ENCODE measurements at regions not wholly inside any gene's neighbourhood (a gene's known extent, or its start where the extent isn't known, plus 50 kb on each side); places are given as distances from the start of the nearest gene placed in this dataset.

- H3K4me3 ChIP-seq, result no peak overlapping the region
- no peaks in the 10 kb centered on the region for H3K9me3 ChIP-seq
- intact Hi-C loops (cut with DNase I), result no loop called here
- H3K27ac ChIP-seq, result no peak overlapping the region
- no peaks in the 10 kb centered on the region for H3K4me1 ChIP-seq
- no peak for DNase-seq
- WGBS, 2 donors, result 78 to 89% methylated on average over 3 of the region's 3 CpGs
- TF ChIP-seq POLR2A (IDR thresholded peaks at IDR 0.05) (no peak), CTCF (IDR thresholded peaks at IDR 0.05) (no peak)
- no peaks in the 10 kb centered on the region for H3K27me3 ChIP-seq
- no peaks in the 10 kb centered on the region for H3K36me3 ChIP-seq
Measured at GRCh38 chr19:31459430-31459829, 110.2 kb upstream of the TSHZ3 start.

GRCh38 chr19:31461814-31462539 is 112.7 kb upstream of the TSHZ3 start:
- H3K27ac ChIP-seq, result no peak overlapping the region
- intact Hi-C loops (cut with DNase I), result no loop called here
- WGBS, 2 donors, result 95% methylated on average over 3 of the region's 3 CpGs
- no peak overlapping the region for H3K4me3 ChIP-seq
- no peaks in the 10 kb centered on the region for H3K9me3 ChIP-seq
- no peak for DNase-seq
- H3K36me3 ChIP-seq, result no peaks in the 10 kb centered on the region
- TF ChIP-seq POLR2A (IDR thresholded peaks at IDR 0.05), result no peak
- TF ChIP-seq CTCF (IDR thresholded peaks at IDR 0.05), result no peak
- H3K27me3 ChIP-seq, result no peaks in the 10 kb centered on the region
- H3K4me1 ChIP-seq, result no peaks in the 10 kb centered on the region

- intact Hi-C loops (cut with DNase I), result no loop called here
- H3K4me3 ChIP-seq, result no peak overlapping the region
- H3K27me3 ChIP-seq, result no peaks in the 10 kb centered on the region
- DNase-seq, result no peak
- TF ChIP-seq POLR2A (IDR thresholded peaks at IDR 0.05) (no peak), CTCF (IDR thresholded peaks at IDR 0.05) (no peak)
- H3K36me3 ChIP-seq, result no peaks in the 10 kb centered on the region
- H3K27ac ChIP-seq, result no peak overlapping the region
- no peaks in the 10 kb centered on the region for H3K4me1 ChIP-seq
- no peaks in the 10 kb centered on the region for H3K9me3 ChIP-seq
- 67 to 69% methylated on average over 10 of the region's 10 CpGs for WGBS, 2 donors
Measured at GRCh38 chr19:31470229-31470939, 121.1 kb upstream of the TSHZ3 start.

- WGBS, 2 donors, result 51 to 83% methylated on average over 4 to 5 of the region's 5 CpGs
- Histone ChIP-seq H3K4me3 (no peak overlapping the region), H3K27ac (no peak overlapping the region), H3K27me3 (no peaks in the 10 kb centered on the region), H3K36me3 (no peaks in the 10 kb centered on the region), H3K9me3 (no peaks in the 10 kb centered on the region), H3K4me1 (no peaks in the 10 kb centered on the region)
- DNase-seq, result no peak
- intact Hi-C loops (cut with DNase I), result no loop called here
- TF ChIP-seq POLR2A (IDR thresholded peaks at IDR 0.05), result no peak
- no peak for TF ChIP-seq CTCF (IDR thresholded peaks at IDR 0.05)
Measured at GRCh38 chr19:31470952-31471351, 121.7 kb upstream of the TSHZ3 start.

GRCh38 chr19:31478241-31478640 is 129.0 kb upstream of the TSHZ3 start:
- intact Hi-C loops (cut with DNase I), result no loop called here
- H3K4me1 ChIP-seq, result no peaks in the 10 kb centered on the region
- no peak for DNase-seq
- TF ChIP-seq POLR2A (IDR thresholded peaks at IDR 0.05) (no peak), CTCF (IDR thresholded peaks at IDR 0.05) (no peak)
- H3K27me3 ChIP-seq, result no peaks in the 10 kb centered on the region
- no peaks in the 10 kb centered on the region for H3K36me3 ChIP-seq
- H3K27ac ChIP-seq, result no peak overlapping the region
- H3K9me3 ChIP-seq, result peaks cover 0 to 3% (median 0%) of the 10 kb centered on the region in 3 donors
- H3K4me3 ChIP-seq, result no peak overlapping the region
- 71 to 86% methylated on average over 5 of the region's 5 CpGs for WGBS, 2 donors
